Mesenchymal stem cell (in vitro differentiated cells and primary cell): ENCODE measurements at regions not wholly inside any gene's neighbourhood (a gene's known extent, or its start where the extent isn't known, plus 50 kb on each side); places are given as distances from the start of the nearest gene placed in this dataset.
"Not testable (repeated sequence)": the region's sequence is repeated elsewhere in the genome, so short reads cannot be mapped to it uniquely, and the experiment has no call there.

Experiments used
- DNase-seq: peaks from one replicate; pipeline ENCODE4 v3.0.0-alpha.2; 2013
- H2AFZ ChIP-seq: one replicate; pipeline ENCODE4 v1.6.1; 2013; ENCODE audit warnings: low read depth, mild to moderate bottlenecking, control low read depth, inconsistent platforms, low read length, moderate library complexity
- H2AK5ac ChIP-seq: 2 replicates; pipeline ENCODE4 v1.6.1; 2013; ENCODE audit warnings: low read length, moderate library complexity, mild to moderate bottlenecking, inconsistent platforms; ENCODE audit not compliant: severe bottlenecking
- H2BK120ac ChIP-seq: one replicate; pipeline ENCODE4 v1.6.1; 2013; ENCODE audit warnings: low read depth, mild to moderate bottlenecking, inconsistent platforms, low read length, moderate library complexity
- H2BK12ac ChIP-seq, 2 experiments: one replicate each; pipeline ENCODE4 v1.6.1; 2013; ENCODE audit warnings: inconsistent platforms in 2 of 2, low read length in 2 of 2, mild to moderate bottlenecking in 2 of 2, moderate library complexity in 2 of 2, control low read depth in 1 of 2
- H2BK15ac ChIP-seq: one replicate; pipeline ENCODE4 v1.6.1; 2013; ENCODE audit warnings: mild to moderate bottlenecking, low read depth, inconsistent platforms; ENCODE audit not compliant: poor library complexity, severe bottlenecking
- H2BK5ac ChIP-seq: 2 replicates; pipeline ENCODE4 v1.6.1; 2013; ENCODE audit warnings: low read depth, mild to moderate bottlenecking, low read length, control low read depth, inconsistent platforms; ENCODE audit not compliant: poor library complexity, severe bottlenecking
- H3K14ac ChIP-seq, 2 experiments: one replicate each; pipeline ENCODE4 v1.6.1; 2013; ENCODE audit warnings: inconsistent platforms in 2 of 2, low read length in 2 of 2, control low read depth in 1 of 2, mild to moderate bottlenecking in 1 of 2, moderate library complexity in 1 of 2
- H3K18ac ChIP-seq, 2 experiments: one replicate each; pipeline ENCODE4 v1.6.1; 2013; ENCODE audit warnings: inconsistent platforms in 2 of 2, low read length in 2 of 2, control low read depth in 1 of 2, low read depth in 1 of 2, mild to moderate bottlenecking in 1 of 2
- H3K23ac ChIP-seq, 2 experiments: one replicate each; pipeline ENCODE4 v1.6.1; 2013; ENCODE audit warnings: inconsistent platforms in 2 of 2, low read length in 2 of 2, mild to moderate bottlenecking in 2 of 2, moderate library complexity in 2 of 2, control low read depth in 1 of 2
- H3K27ac ChIP-seq: 2 replicates; pipeline ENCODE4 v1.5.1; 2013; ENCODE audit warnings: mild to moderate bottlenecking, moderate library complexity, low read length, control low read depth, inconsistent platforms; ENCODE audit not compliant: poor library complexity, severe bottlenecking
- H3K27me3 ChIP-seq, 2 experiments: 2 replicates each; pipeline versions ENCODE4 v1.6.1 to v1.7.0; 2013; ENCODE audit warnings: low read length in 2 of 2, mild to moderate bottlenecking in 2 of 2, moderate library complexity in 2 of 2, control low read depth in 1 of 2, inconsistent platforms in 1 of 2; ENCODE audit not compliant: control insufficient read depth in 1 of 2, insufficient read depth in 1 of 2
- H3K36me3 ChIP-seq, 2 experiments: 2 replicates each; pipeline versions ENCODE4 v1.6.1 to v1.7.0; 2013; ENCODE audit warnings: low read length in 2 of 2, control low read depth in 1 of 2, inconsistent platforms in 1 of 2, low read depth in 1 of 2, mild to moderate bottlenecking in 1 of 2; ENCODE audit not compliant: insufficient read depth in 2 of 2, control insufficient read depth in 1 of 2
- H3K4ac ChIP-seq, 2 experiments: one replicate each; pipeline ENCODE4 v1.6.1; 2013; ENCODE audit warnings: inconsistent platforms in 2 of 2, low read length in 2 of 2, mild to moderate bottlenecking in 2 of 2, moderate library complexity in 2 of 2, control low read depth in 1 of 2, low read depth in 1 of 2
- H3K4me1 ChIP-seq: 2 replicates; pipeline ENCODE4 v1.6.1; 2013; ENCODE audit warnings: low read depth, low read length, control low read depth; ENCODE audit not compliant: control insufficient read depth, insufficient read depth
- H3K4me2 ChIP-seq: 2 replicates; pipeline ENCODE4 v1.6.1; 2013; ENCODE audit warnings: low read length, mild to moderate bottlenecking, inconsistent platforms; ENCODE audit not compliant: poor library complexity, severe bottlenecking
- H3K4me3 ChIP-seq, 2 experiments: 2 replicates each; pipeline versions ENCODE4 v1.5.1 to v1.7.0; 2013; ENCODE audit warnings: low read length in 2 of 2, mild to moderate bottlenecking in 2 of 2, control low read depth in 1 of 2, low read depth in 1 of 2; ENCODE audit not compliant: insufficient read depth in 1 of 2
- H3K79me1 ChIP-seq: replicated peaks from 2 replicates; pipeline ENCODE4 v1.6.1; 2013; ENCODE audit warnings: mild to moderate bottlenecking, control low read depth, low read length, inconsistent platforms; ENCODE audit not compliant: poor library complexity, severe bottlenecking
- H3K9ac ChIP-seq: 2 replicates; pipeline ENCODE4 v1.7.0; 2013; ENCODE audit warnings: mild to moderate bottlenecking, low read length, moderate library complexity
- H3K9me3 ChIP-seq: 2 replicates; pipeline ENCODE4 v1.7.0; 2013; ENCODE audit warnings: mild to moderate bottlenecking, low read length; ENCODE audit not compliant: control insufficient read depth
- H4K8ac ChIP-seq: one replicate; pipeline ENCODE4 v1.6.1; 2013; ENCODE audit warnings: inconsistent platforms, mild to moderate bottlenecking, low read length, moderate library complexity
- H4K91ac ChIP-seq: one replicate; pipeline ENCODE4 v1.6.1; 2013; ENCODE audit warnings: mild to moderate bottlenecking, low read length, inconsistent platforms
- WGBS: methylation state at CpG from one replicate; pipeline ENCODE4 v1.1.7; 2013; ENCODE audit warnings: mixed read lengths; 5-methylcytosine and 5-hydroxymethylcytosine counted together

DNA sequence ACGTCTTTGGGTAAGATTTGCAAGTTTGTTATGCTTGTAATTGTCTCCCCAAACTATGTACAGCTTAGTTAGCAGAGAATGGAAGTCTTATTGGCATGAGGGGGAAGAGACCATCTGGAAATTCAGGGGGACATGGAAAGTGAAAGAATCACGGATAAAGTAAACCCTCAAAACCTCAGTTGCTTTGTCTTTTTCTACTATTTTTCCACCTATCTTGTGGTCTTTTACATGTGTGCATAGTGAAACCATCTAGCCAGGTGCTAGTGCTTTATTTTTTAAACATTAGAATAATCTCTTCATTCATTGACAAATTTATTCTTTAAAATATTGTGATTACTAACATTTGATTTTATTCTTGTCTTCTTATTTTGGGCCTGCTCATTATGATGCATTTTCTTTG, 441.1 kb upstream of the RORB start:
- DNase-seq, result no peak
- Histone ChIP-seq H4K8ac (no peak overlapping the region), H3K18ac (no peak overlapping the region), H3K4me1 (no peaks in the 10 kb centered on the region), H3K4ac (no peak overlapping the region), H3K9ac (no peak overlapping the region), H3K36me3 (no peaks in the 10 kb centered on the region), H3K9me3 (peaks cover 24% of the 10 kb centered on the region), H3K4me2 (no peak overlapping the region), H3K14ac (no peak overlapping the region), H2BK120ac (no peak overlapping the region), H3K4me3 (no peak overlapping the region), H2BK5ac (no peak overlapping the region), H2AFZ (no peak overlapping the region), H3K27me3 (no peaks in the 10 kb centered on the region), H2BK15ac (no peak overlapping the region), H4K91ac (no peak overlapping the region), H3K23ac (no peak overlapping the region), H3K27ac (no peak overlapping the region), H3K79me1 (no peaks in the 10 kb centered on the region), H2BK12ac (no peak overlapping the region), H2AK5ac (no peak overlapping the region)
- 31% methylated on average over 1 of the region's 2 CpGs for WGBS

DNA sequence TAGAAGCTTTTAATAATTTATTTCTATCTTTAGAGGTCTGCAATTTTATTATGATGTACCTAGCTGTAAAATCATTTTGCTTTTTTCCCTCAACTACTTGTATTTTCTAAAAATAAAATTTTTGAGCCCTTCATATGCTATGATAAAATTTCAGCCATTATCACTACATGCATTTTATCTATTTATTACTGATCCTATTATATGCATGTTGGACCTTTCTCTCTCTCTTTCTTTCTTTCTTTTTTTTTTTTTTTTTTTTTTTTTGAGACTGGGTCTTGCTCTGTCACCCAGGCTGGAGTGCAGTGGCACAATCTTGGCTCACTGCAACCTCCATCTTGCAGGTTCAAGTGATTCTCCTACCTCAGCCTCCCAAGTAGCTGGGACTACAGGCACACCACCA, 440.1 kb upstream of the RORB start:
- DNase-seq, H3K4me2 ChIP-seq, H3K4me1 ChIP-seq, H3K9ac ChIP-seq, H2BK15ac ChIP-seq, H4K91ac ChIP-seq, H2BK5ac ChIP-seq, H3K27ac ChIP-seq, H4K8ac ChIP-seq, H3K14ac ChIP-seq, H3K79me1 ChIP-seq, H2AK5ac ChIP-seq, H2BK120ac ChIP-seq, H2AFZ ChIP-seq, H3K4me3 ChIP-seq, H2BK12ac ChIP-seq, H3K4ac ChIP-seq, H3K18ac ChIP-seq, H3K36me3 ChIP-seq, H3K27me3 ChIP-seq, H3K23ac ChIP-seq: not testable (repeated sequence)
- H3K9me3 ChIP-seq, result peaks cover 24% of the 10 kb centered on the region

- DNase-seq, result no peak
- H3K4me2 ChIP-seq, result no peak overlapping the region
- H3K23ac ChIP-seq, result no peak overlapping the region
- H3K18ac ChIP-seq, result no peak overlapping the region
- no peak overlapping the region for H2AFZ ChIP-seq
- no peaks in the 10 kb centered on the region for H3K79me1 ChIP-seq
- no peak overlapping the region for H4K91ac ChIP-seq
- no peak overlapping the region for H3K14ac ChIP-seq
- H2AK5ac ChIP-seq, result no peak overlapping the region
- H3K36me3 ChIP-seq, result no peaks in the 10 kb centered on the region
- no CpG with 5 or more reads among the region's 2 CpGs for WGBS
- no peaks in the 10 kb centered on the region for H3K4me1 ChIP-seq
- no peak overlapping the region for H3K4me3 ChIP-seq
- H3K9me3 ChIP-seq, result no peaks in the 10 kb centered on the region
- H3K27ac ChIP-seq, result no peak overlapping the region
- H3K4ac ChIP-seq, result no peak overlapping the region
- no peak overlapping the region for H2BK120ac ChIP-seq
- H2BK15ac ChIP-seq, result no peak overlapping the region
- no peaks in the 10 kb centered on the region for H3K27me3 ChIP-seq
- no peak overlapping the region for H2BK12ac ChIP-seq
- no peak overlapping the region for H4K8ac ChIP-seq
- H3K9ac ChIP-seq, result no peak overlapping the region
- H2BK5ac ChIP-seq, result no peak overlapping the region
Observed at GRCh38 chr9:74064702-74065101, 432.4 kb upstream of the RORB start.

GRCh38 chr9:74066128-74066527, 431.0 kb upstream of the RORB start:
- H2BK120ac ChIP-seq, result no peak overlapping the region
- no peak overlapping the region for H2BK5ac ChIP-seq
- H3K79me1 ChIP-seq, result no peaks in the 10 kb centered on the region
- no peak overlapping the region for H2AFZ ChIP-seq
- no peak overlapping the region for H3K23ac ChIP-seq
- H4K91ac ChIP-seq, result no peak overlapping the region
- no peak overlapping the region for H3K4me3 ChIP-seq
- no peak for DNase-seq
- H3K14ac ChIP-seq, result no peak overlapping the region
- H2BK15ac ChIP-seq, result no peak overlapping the region
- H3K18ac ChIP-seq, result no peak overlapping the region
- no peak overlapping the region for H3K4ac ChIP-seq
- H3K27me3 ChIP-seq, result no peaks in the 10 kb centered on the region
- H2AK5ac ChIP-seq, result no peak overlapping the region
- no peak overlapping the region for H2BK12ac ChIP-seq
- H4K8ac ChIP-seq, result no peak overlapping the region
- H3K4me1 ChIP-seq, result no peaks in the 10 kb centered on the region
- H3K27ac ChIP-seq, result no peak overlapping the region
- H3K9ac ChIP-seq, result no peak overlapping the region
- no peaks in the 10 kb centered on the region for H3K36me3 ChIP-seq
- H3K9me3 ChIP-seq, result no peaks in the 10 kb centered on the region
- 61% methylated on average over 1 of the region's 2 CpGs for WGBS
- H3K4me2 ChIP-seq, result no peak overlapping the region
